NCI-H510A treated with DMSO at 0.1 percent for 48 hours (cell line): ENCODE measurements at regions not wholly inside any gene's neighbourhood (a gene's known extent, or its start where the extent isn't known, plus 50 kb on each side); places are given as distances from the start of the nearest gene placed in this dataset.
A peak's percentile ranks its signal among the peaks of the same experiment; 100 is the strongest.

Experiments used
- DNase-seq: peaks from one replicate; lab custom pipeline; 2025; lab: John Stamatoyannopoulos, UW

GRCh38 chr16:66289986-66290385 lies 76.5 kb upstream of the CDH5 start:
- no peak for DNase-seq

DNA sequence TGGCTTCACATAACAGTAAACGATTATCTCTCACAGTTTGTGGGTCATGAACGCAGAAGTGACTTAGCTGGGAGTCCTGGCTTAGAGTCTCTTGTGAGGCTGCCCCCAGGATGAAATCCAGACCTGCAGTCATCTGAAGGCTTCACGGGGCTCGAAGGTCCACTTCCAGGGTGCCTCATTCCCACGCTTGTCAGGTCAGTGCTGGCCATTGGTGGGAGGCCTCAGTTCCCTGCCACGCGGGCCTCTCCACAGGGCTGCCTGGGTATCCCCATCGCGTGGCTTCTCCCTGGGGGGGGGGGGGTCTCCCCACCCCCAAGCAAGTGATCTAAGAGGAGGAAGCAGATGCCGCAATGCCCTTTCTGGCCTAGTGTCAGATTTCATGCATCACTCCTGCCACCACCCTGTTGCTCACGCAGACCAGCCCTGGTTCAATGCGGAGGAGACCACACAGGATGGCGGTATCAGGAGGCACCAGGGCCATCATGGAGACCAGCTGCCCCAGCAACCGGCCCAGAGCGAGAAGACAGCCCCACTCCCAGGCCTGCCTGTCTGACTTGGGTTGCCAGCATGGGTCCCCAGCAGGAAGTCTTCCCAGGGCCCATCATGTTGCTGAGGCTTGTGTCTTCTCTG lies 77.3 kb upstream of the CDH5 start:
- DNase-seq = no peak

DNA sequence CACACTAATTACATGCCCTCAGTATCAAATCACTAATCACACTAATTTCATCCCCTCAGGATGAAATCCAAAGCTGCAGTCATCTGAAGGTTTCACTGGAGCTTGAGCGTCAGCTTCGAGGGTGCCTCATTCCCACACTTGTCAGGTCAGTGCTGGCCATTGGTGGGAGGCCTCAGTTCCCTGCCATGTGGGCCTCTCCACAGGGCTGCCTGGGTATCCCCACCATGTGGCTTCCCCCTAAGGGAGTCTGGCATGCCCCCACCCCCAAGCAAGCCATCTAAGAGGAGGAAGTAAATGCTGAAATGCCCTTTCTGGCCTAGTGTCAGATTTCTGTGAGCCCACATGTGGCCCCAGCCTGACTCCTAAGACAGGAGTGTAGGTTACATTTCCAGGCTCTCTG lies 78.6 kb upstream of the CDH5 start:
- DNase-seq = no peak

DNA sequence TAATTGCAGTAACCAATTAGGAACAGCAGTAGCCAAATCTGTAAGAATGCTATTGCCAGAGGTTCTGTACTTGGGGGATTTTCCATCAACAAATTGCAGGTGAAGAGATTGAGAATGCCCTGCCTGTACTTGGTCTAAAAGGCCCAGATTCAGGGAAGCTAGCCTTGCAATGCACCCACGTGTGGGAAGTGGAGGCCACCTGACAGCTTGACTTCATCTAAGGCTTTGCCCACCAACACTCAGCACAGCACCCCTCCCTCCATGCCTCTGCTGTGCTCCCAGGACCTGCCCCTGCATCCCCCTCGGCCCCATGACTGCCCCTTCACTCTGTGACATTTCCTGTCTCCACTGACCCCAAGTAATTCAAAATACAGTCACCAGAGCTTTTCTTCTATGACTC lies 79.1 kb upstream of the CDH5 start:
- DNase-seq = no peak

GRCh38 chr16:66286527-66286926 lies 80.0 kb upstream of the CDH5 start:
- no peak for DNase-seq

- DNase-seq = peak; percentile 36
Measured at GRCh38 chr16:66278604-66279262, 87.8 kb upstream of the CDH5 start.

DNA sequence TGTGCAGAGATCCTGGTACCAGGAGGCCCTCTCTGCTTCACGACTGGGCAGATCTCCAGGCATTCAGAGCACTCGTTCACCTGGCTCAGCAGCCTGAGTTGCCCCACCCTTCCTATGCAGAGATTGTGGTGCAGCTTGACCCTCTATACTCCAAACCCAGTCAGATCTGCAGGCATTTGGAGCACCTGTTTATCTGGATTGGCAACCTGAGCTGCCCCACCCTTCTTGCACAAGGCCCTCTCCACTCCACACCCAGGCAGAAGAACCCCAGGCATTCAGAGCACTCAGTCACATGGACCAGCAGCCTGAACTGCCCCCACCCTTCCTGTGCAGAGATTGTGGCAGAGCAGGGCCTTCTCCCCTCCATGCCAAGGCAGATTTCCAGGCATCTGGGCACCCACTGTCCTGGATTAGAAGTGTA lies 88.4 kb upstream of the CDH5 start:
- peak; percentile 56 for DNase-seq

DNA sequence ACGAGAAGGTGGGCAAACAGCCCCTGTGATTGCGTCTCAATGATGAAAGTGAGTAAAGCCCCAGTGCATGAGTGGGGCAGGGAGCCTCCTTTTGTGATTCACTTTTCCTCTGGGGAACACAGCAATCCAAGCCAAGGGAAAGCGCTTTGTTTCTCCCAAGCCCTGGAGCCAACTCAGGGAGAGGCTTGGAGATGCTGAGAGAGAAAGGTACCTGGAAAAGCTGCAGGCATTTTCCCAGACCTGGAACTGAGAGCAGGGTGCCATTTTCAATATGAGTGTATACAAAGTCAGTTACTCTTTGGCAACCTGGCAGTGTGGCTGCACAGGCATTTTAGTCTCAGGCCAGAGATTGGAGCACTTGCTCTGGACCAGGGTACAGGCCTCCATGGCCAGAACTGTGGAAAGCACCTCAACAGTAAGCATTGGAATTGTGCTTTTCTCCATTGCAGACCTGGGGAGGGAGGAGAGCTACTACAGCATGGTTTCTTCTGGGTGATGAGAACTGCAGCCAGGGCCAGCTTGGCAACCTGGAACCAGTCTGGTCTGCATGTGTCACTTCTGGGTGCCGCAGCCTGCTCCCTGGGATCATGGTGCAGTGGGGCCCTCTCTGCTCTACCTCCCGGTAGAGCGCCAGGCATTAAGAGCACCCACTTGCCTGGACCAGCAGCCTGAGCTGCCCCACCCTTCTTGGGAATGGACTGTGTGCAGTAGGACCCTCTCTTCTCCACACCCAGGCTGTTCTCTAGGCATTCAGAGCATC lies 89.0 kb upstream of the CDH5 start:
- no peak for DNase-seq

GRCh38 chr16:66275775-66276428 lies 90.6 kb upstream of the CDH5 start:
- peak; percentile 56 for DNase-seq

DNA sequence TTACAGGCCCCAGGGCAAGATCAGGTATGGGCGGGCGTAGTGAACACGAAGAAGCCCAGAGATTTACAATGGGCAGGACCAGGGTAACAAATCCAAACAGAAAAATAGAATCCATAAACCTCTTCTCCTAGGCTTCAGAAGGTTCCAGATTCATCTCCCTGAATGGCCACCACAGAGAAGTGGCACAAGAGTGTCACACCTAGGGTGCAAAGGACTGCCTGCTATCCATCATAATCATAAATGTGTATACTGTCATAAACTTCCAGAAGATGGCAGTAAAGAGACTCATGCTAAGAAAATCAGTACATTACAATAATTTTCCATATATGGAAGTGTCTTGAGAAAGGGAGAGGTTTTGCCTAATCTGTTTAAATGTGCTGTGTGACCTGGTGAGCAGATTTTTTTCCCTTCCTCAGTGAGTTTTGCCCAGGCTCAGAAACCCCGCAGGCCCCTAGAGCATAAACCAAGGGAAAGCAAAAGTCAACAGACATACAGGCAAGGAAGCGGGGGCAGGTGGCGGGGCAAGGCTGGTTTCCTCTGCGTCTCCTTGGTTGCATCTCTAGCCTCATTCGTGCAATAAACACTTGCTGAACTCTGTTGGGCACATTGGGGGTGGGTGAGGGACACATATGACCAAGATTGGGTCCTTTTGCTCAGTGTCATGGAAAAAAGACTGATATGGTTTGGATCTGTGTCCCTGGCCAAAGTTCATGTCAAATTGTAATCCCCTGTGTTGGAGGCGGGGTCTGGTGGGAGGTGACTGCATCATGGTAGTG lies 92.0 kb upstream of the CDH5 start:
- DNase-seq = peak; percentile 32

DNA sequence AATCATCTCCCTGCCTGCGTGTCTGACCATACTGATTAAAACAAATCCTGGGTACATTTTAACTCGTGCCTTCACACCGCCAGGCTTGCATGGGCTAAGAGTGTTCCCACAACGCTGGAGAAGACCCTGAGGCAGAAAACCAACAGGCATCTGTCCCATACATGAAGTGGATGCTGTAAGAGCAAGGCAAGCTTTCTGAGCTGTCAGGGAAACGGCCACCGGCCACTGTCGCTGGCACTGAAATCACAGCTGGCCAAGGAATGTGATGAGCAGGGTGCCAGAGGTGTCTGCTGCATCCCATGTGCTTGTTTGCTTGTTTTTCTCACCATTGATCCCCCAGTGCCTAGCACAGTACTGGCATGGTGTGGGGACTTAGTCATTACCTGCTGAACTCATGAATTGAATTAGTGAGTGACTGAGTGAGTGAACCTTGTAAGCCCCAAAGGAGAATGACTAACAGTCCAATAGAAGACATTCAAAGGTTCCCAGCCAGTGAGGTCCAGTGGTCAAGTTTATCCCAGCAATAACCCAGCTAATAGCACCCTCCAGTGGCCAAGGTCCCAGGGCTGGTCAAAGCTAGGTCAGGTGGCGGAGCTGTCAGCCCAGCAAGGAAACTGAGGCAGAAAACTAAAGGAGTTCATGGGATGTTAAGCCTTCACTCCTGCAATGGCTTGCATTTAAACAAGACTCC lies 92.7 kb upstream of the CDH5 start:
- DNase-seq = no peak

GRCh38 chr16:66273053-66273452 lies 93.4 kb upstream of the CDH5 start:
- DNase-seq = no peak

DNA sequence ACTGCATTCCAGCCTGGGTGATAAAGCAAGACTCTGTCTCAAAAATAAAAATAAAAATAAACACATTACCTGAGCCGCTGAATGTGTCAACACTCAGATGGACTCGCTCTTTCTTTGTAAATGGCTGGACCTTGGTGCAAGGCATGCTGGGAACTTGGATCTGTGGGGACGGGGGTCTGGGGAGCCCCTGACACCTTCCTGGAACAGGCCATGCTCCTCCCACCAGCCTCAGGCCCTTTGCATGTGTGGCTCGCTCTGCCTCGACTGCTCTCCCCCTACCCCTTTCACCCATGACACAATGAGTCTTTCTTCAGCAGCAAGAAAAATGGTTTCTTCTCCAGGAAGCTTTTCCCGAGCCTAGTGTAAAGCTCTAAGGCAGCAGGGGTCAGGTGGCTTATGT lies 94.0 kb upstream of the CDH5 start:
- no peak for DNase-seq

GRCh38 chr16:66271074-66272060 lies 95.1 kb upstream of the CDH5 start:
- no peak for DNase-seq

DNA sequence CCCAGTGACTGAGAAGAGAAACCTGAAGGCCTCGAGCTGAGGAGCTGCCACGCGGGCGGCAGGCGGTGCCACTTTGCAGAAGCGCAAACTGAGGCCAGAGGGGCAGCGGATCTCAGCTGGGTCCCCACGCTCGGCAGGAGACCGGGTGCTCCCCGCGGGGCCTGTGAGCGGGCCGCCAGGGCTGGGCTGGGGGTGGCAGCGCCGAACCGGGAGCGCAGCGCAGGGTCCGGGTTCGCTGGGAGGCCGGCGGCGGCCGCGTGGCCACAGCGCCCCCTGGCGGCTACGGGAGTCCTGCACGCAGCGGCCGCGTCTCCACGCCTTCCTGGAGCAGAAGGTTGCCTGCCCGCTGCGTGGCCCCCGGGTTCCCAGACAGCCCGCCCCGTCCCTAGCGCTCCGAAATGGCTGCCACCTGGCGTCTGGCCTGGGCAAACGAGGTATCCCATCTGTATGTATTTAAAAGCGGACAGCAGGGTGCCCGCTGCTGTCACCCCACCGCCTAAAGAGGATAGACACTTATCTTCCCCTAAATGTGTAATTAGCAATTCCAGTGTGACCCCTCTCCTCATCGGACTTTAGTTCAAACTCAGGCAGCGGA lies 96.1 kb upstream of the CDH5 start:
- peak; percentile 69 for DNase-seq

DNA sequence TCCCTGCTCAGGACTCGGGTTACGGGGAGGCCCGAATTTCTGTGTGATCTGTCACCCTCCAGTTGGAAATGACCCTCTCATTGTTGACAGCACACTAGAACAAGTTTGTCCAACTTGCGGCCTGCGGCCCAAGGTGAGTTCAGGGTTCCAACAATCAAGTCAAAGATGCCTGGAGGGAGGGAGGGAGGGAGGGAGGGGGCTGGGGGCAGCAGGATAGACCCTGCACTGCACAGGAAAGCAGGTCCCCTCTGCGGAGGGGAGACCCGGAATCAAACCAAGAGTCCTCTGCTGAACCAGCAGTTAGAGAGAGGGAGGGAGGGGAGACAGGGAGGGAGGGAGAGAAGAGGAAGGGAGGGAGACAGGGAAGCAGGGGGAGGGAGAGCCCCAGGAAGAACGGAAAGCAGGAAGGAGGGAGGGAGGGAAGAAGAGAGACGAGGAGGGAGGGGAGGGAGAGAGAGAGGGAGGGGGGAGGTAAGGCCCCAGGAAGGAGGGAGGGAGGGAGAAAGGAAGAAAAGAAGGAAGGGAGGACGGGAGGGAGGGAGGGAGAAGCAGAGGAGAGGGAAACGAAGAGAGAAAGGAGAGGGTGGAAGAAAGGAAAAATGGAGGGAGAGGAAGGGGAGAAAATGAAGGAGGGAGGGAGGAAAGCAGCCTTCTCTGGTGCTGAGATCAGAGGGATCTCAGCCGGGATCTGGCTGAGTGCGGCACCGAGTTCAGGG lies 96.7 kb upstream of the CDH5 start:
- no peak for DNase-seq

DNA sequence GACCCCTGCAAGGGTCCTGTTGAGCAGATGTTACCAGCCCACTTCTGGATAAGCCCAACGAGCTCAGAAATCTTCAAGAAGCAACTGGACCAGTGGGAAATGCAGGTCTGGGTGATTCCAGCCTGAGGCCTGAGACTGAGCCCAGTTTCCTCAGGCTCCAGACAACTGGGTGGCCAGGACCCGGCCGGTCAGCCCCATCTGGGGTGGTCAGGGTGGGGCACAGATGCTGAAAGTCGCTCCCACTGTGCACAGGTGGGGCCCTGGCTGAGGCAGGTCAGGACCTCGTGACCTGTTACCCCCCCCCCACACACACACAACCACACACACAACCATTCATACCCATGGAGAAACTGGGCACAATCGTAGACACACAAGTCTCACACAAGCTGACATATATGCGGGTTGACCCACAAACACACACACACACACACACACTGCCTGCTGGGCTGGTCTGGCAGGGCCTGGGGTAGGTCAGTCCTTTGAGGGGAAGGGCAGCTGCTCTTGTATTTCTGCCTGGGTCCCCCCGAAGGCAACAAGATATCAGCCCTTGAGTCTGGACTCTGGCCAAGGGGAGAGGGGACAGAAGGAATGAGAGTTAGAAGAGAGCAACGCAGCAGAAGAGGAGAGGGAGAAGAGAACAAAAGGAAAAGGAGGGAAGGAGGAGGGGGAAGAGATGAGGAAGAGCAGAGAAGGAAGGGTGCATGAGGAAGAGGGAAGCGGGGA lies 99.0 kb upstream of the CDH5 start:
- no peak for DNase-seq
